WTC11 (cell line): ENCODE measurements at regions not wholly inside any gene's neighbourhood (a gene's known extent, or its start where the extent isn't known, plus 50 kb on each side); places are given as distances from the start of the nearest gene placed in this dataset.

ENCODE experiments used
- ATAC-seq: fragments of 200-7000 bp; cut with Tn5 transposase; 2 replicates; pipeline ENCODE4 v1.10.0; 2021; ENCODE audit warnings: mild to moderate bottlenecking, moderate library complexity
- CTCF ChIA-PET: fragments of 300-600 bp; sonication (Branson Sonifier 250); formaldehyde crosslinking; loops from one replicate; lab custom pipeline; 2021; ENCODE audit warnings: antibody characterized with exemption; lab: Charles Lee
- POLR2A ChIA-PET: fragments of 350-600 bp; sonication (Branson Sonifier 250); formaldehyde crosslinking; loops from one replicate; lab custom pipeline; 2021; ENCODE audit warnings: antibody characterized with exemption; lab: Charles Lee
- DNase-seq: peaks from one replicate; pipeline ENCODE4 v3.0.0; 2021; ENCODE audit warnings: low spot score
- H3K27ac Mint-ChIP-seq: 2 replicates; pipeline ENCODE4 v1.8.0; 2021; ENCODE audit warnings: mixed read lengths
- H3K27me3 Mint-ChIP-seq: 2 replicates; pipeline ENCODE4 v1.8.0; 2021; ENCODE audit warnings: low read depth, mild to moderate bottlenecking, moderate library complexity, mixed read lengths
- H3K36me3 Mint-ChIP-seq: 2 replicates; pipeline ENCODE4 v1.8.0; 2021; ENCODE audit warnings: mixed read lengths
- H3K4me1 Mint-ChIP-seq: 2 replicates; pipeline ENCODE4 v1.8.0; 2022; ENCODE audit warnings: mixed read lengths
- H3K4me3 Mint-ChIP-seq: 2 replicates; pipeline ENCODE4 v1.8.0; 2021; ENCODE audit warnings: mild to moderate bottlenecking, moderate library complexity, mixed read lengths
- H3K9me3 Mint-ChIP-seq: 2 replicates; pipeline ENCODE4 v1.8.0; 2021; ENCODE audit warnings: mixed read lengths
- AFF4 ChIP-seq: sonication (generic); formaldehyde crosslinking; IDR thresholded peaks from 2 replicates; pipeline ENCODE4 v1.8.1; 2023; ENCODE audit warnings: mild to moderate bottlenecking, missing genetic modification reagents, borderline replicate concordance
- ATF2 ChIP-seq: sonication (generic); formaldehyde crosslinking; IDR thresholded peaks from 2 replicates; pipeline ENCODE4 v1.8.1; 2022; ENCODE audit warnings: low read depth, missing genetic modification reagents, borderline replicate concordance
- ELF4 ChIP-seq: sonication (generic); formaldehyde crosslinking; IDR thresholded peaks from 2 replicates; pipeline ENCODE4 v1.8.1; 2022; ENCODE audit warnings: low read depth, mild to moderate bottlenecking, moderate library complexity, missing genetic modification reagents
- ESRRA ChIP-seq: sonication (generic); formaldehyde crosslinking; IDR thresholded peaks from 2 replicates; pipeline ENCODE4 v1.8.1; 2022; ENCODE audit warnings: mild to moderate bottlenecking, missing genetic modification reagents, borderline replicate concordance
- FOXK1 ChIP-seq: sonication (generic); formaldehyde crosslinking; IDR thresholded peaks from 2 replicates; pipeline ENCODE4 v1.8.0; 2022; ENCODE audit warnings: mild to moderate bottlenecking, moderate library complexity, missing genetic modification reagents
- GABPB1 ChIP-seq: sonication (generic); formaldehyde crosslinking; IDR thresholded peaks from 2 replicates; pipeline ENCODE4 v1.8.1; 2023; ENCODE audit warnings: mild to moderate bottlenecking, missing genetic modification reagents
- GTF2I ChIP-seq: fragments of 250-450 bp; sonication (Bioruptor Pico); conservative IDR thresholded peaks from 2 replicates; pipeline ENCODE4 v1.4.0; 2021; ENCODE audit warnings: mild to moderate bottlenecking
- NR3C1 ChIP-seq: sonication (generic); formaldehyde crosslinking; conservative IDR thresholded peaks from 2 replicates; pipeline ENCODE4 v1.8.1; 2023; ENCODE audit warnings: low read depth, mild to moderate bottlenecking, missing genetic modification reagents
- RORB ChIP-seq: fragments of 250-450 bp; sonication (Bioruptor Pico); IDR thresholded peaks from 2 replicates; pipeline ENCODE4 v1.9.0; 2021; ENCODE audit warnings: mild to moderate bottlenecking
- SOX15 ChIP-seq: fragments of 250-450 bp; sonication (Bioruptor Pico); IDR thresholded peaks from 2 replicates; pipeline ENCODE4 v1.9.0; 2021; ENCODE audit warnings: mild to moderate bottlenecking
- ZNF138 ChIP-seq: sonication (generic); formaldehyde crosslinking; conservative IDR thresholded peaks from 2 replicates; pipeline ENCODE4 v1.8.1; 2022; ENCODE audit warnings: mild to moderate bottlenecking, moderate library complexity, missing genetic modification reagents
- ZNF219 ChIP-seq: sonication (generic); formaldehyde crosslinking; IDR thresholded peaks from 2 replicates; pipeline ENCODE4 v1.8.0; 2023; ENCODE audit warnings: missing genetic modification reagents, mild to moderate bottlenecking, borderline replicate concordance
- ZNF396 ChIP-seq: fragments of 250-450 bp; sonication (Bioruptor Pico); IDR thresholded peaks from 2 replicates; pipeline ENCODE4 v1.8.0; 2021; ENCODE audit warnings: mild to moderate bottlenecking, moderate library complexity, borderline replicate concordance
- ZSCAN18 ChIP-seq: fragments of 250-450 bp; sonication (Bioruptor Pico); IDR thresholded peaks from 2 replicates; pipeline ENCODE4 v2.1.2; 2022; ENCODE audit warnings: mild to moderate bottlenecking, moderate library complexity
- TF ChIP-seq, protein P1 (sequence below): sonication (generic); formaldehyde crosslinking; IDR thresholded peaks from 2 replicates; pipeline ENCODE4 v1.8.0; 2022; ENCODE audit warnings: mild to moderate bottlenecking, missing genetic modification reagents
- TF ChIP-seq, protein P2 (sequence below): fragments of 250-450 bp; sonication (Bioruptor Pico); IDR thresholded peaks from 2 replicates; pipeline ENCODE4 v1.9.0; 2021; ENCODE audit warnings: mild to moderate bottlenecking
- TF ChIP-seq, protein P3 (sequence below): fragments of 250-450 bp; sonication (Bioruptor Pico); IDR thresholded peaks from 2 replicates; pipeline ENCODE4 v1.9.0; 2021; ENCODE audit warnings: mild to moderate bottlenecking
- TF ChIP-seq, protein P4 (sequence below): sonication (generic); formaldehyde crosslinking; IDR thresholded peaks from 2 replicates; pipeline ENCODE4 v1.8.1; 2023; ENCODE audit warnings: mild to moderate bottlenecking, missing genetic modification reagents
- TF ChIP-seq, protein P5 (sequence below): sonication (generic); formaldehyde crosslinking; IDR thresholded peaks from 2 replicates; pipeline ENCODE4 v1.8.1; 2022; ENCODE audit warnings: low read depth, mild to moderate bottlenecking, moderate library complexity, missing genetic modification reagents, borderline replicate concordance

DNA sequence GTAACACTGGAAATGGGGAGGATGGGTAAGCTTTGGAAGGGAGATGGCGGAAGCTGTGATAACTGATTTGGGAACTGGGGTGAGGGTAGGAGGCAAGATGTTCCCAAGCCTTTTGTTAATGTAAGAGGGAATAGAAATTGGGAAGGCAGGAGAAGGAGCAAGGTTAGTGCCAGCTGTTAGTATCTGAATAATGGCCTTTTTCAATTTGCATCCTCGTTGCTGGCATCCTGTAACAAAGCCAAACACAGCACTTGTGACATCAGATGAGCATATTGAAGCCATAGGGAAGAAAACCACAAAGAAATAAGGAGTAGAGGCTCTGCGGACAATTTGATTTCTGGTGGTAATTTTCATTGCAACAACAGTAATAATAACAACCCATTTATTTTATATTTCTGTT, 70.9 kb upstream of the CLMP start:
- H3K27me3 Mint-ChIP-seq = peaks cover 7% of the 10 kb centered on the region
- ATAC-seq = no peak
- no peak for DNase-seq
- H3K27ac Mint-ChIP-seq = no peak overlapping the region
- ChIA-PET CTCF (no interaction called here), POLR2A (no interaction called here)
- H3K36me3 Mint-ChIP-seq = no peaks in the 10 kb centered on the region
- no peaks in the 10 kb centered on the region for H3K9me3 Mint-ChIP-seq
- H3K4me1 Mint-ChIP-seq = peaks cover 7% of the 10 kb centered on the region; the same call in 1 of the 2 replicates
- TF ChIP-seq NR3C1 (CRISPR knock-in tag) = no peak
- TF ChIP-seq, protein P1, sequence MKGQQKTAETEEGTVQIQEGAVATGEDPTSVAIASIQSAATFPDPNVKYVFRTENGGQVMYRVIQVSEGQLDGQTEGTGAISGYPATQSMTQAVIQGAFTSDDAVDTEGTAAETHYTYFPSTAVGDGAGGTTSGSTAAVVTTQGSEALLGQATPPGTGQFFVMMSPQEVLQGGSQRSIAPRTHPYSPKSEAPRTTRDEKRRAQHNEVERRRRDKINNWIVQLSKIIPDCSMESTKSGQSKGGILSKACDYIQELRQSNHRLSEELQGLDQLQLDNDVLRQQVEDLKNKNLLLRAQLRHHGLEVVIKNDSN (CRISPR knock-in tag) = no peak
- no peak for TF ChIP-seq ATF2 (CRISPR knock-in tag)
- TF ChIP-seq, protein P2, sequence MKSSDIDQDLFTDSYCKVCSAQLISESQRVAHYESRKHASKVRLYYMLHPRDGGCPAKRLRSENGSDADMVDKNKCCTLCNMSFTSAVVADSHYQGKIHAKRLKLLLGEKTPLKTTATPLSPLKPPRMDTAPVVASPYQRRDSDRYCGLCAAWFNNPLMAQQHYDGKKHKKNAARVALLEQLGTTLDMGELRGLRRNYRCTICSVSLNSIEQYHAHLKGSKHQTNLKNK (CRISPR knock-in tag) = no peak
- TF ChIP-seq RORB (CRISPR knock-in tag) = no peak
- no peak for TF ChIP-seq ZNF138
- TF ChIP-seq GABPB1 (CRISPR knock-in tag) = no peak
- TF ChIP-seq SOX15 (CRISPR knock-in tag) = no peak
- TF ChIP-seq, protein P3, sequence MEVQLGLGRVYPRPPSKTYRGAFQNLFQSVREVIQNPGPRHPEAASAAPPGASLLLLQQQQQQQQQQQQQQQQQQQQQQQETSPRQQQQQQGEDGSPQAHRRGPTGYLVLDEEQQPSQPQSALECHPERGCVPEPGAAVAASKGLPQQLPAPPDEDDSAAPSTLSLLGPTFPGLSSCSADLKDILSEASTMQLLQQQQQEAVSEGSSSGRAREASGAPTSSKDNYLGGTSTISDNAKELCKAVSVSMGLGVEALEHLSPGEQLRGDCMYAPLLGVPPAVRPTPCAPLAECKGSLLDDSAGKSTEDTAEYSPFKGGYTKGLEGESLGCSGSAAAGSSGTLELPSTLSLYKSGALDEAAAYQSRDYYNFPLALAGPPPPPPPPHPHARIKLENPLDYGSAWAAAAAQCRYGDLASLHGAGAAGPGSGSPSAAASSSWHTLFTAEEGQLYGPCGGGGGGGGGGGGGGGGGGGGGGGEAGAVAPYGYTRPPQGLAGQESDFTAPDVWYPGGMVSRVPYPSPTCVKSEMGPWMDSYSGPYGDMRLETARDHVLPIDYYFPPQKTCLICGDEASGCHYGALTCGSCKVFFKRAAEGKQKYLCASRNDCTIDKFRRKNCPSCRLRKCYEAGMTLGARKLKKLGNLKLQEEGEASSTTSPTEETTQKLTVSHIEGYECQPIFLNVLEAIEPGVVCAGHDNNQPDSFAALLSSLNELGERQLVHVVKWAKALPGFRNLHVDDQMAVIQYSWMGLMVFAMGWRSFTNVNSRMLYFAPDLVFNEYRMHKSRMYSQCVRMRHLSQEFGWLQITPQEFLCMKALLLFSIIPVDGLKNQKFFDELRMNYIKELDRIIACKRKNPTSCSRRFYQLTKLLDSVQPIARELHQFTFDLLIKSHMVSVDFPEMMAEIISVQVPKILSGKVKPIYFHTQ (CRISPR knock-in tag) = no peak
- no peak for TF ChIP-seq ESRRA (CRISPR knock-in tag)
- TF ChIP-seq ELF4 (CRISPR knock-in tag) = no peak
- TF ChIP-seq ZNF219 (CRISPR knock-in tag) = no peak
- no peak for TF ChIP-seq ZNF396 (CRISPR knock-in tag)
- no peak for TF ChIP-seq ZSCAN18
- no peak for TF ChIP-seq FOXK1 (CRISPR knock-in tag)
- no peak for TF ChIP-seq GTF2I (CRISPR knock-in tag)
- no peak for TF ChIP-seq AFF4 (CRISPR knock-in tag)
- TF ChIP-seq, protein P4, sequence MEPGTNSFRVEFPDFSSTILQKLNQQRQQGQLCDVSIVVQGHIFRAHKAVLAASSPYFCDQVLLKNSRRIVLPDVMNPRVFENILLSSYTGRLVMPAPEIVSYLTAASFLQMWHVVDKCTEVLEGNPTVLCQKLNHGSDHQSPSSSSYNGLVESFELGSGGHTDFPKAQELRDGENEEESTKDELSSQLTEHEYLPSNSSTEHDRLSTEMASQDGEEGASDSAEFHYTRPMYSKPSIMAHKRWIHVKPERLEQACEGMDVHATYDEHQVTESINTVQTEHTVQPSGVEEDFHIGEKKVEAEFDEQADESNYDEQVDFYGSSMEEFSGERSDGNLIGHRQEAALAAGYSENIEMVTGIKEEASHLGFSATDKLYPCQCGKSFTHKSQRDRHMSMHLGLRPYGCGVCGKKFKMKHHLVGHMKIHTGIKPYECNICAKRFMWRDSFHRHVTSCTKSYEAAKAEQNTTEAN (CRISPR knock-in tag) = no peak
- TF ChIP-seq, protein P5, sequence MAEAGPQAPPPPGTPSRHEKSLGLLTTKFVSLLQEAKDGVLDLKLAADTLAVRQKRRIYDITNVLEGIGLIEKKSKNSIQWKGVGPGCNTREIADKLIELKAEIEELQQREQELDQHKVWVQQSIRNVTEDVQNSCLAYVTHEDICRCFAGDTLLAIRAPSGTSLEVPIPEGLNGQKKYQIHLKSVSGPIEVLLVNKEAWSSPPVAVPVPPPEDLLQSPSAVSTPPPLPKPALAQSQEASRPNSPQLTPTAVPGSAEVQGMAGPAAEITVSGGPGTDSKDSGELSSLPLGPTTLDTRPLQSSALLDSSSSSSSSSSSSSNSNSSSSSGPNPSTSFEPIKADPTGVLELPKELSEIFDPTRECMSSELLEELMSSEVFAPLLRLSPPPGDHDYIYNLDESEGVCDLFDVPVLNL (CRISPR knock-in tag) = no peak
- H3K4me3 Mint-ChIP-seq = no peak overlapping the region
